Activated CD4-positive, alpha-beta T cell treated with anti-CD3 and anti-CD28 coated beads, Interleukin-2, amount 10 ng/mL, durations not matched to agents 24 days and 14 days (primary cell): ENCODE measurements at regions not wholly inside any gene's neighbourhood (a gene's known extent, or its start where the extent isn't known, plus 50 kb on each side); places are given as distances from the start of the nearest gene placed in this dataset.

Experiments used
- DNase-seq: peaks from one replicate; pipeline ENCODE4 v3.0.0; 2022
- H3K27ac Mint-ChIP-seq: one replicate; pipeline ENCODE4 v1.8.0; 2022; ENCODE audit warnings: mild to moderate bottlenecking, mixed read lengths
- H3K27me3 Mint-ChIP-seq: one replicate; pipeline ENCODE4 v1.8.0; 2022; ENCODE audit warnings: mixed read lengths
- H3K36me3 Mint-ChIP-seq: one replicate; pipeline ENCODE4 v1.8.0; 2022; ENCODE audit warnings: low read depth, mild to moderate bottlenecking, mixed read lengths
- H3K4me1 Mint-ChIP-seq: one replicate; pipeline ENCODE4 v1.8.0; 2021; ENCODE audit warnings: mixed read lengths
- H3K4me3 Mint-ChIP-seq: one replicate; pipeline ENCODE4 v1.8.0; 2022; ENCODE audit warnings: mild to moderate bottlenecking, moderate library complexity, mixed read lengths
- H3K9me3 Mint-ChIP-seq: one replicate; pipeline ENCODE4 v1.8.0; 2021; ENCODE audit warnings: mixed read lengths
- intact Hi-C: fragments of 100-400 bp; cut with micrococcal nuclease; formaldehyde crosslinking; loops from one replicate; pipeline ENCODE4 v1.15.1; 2023

DNA sequence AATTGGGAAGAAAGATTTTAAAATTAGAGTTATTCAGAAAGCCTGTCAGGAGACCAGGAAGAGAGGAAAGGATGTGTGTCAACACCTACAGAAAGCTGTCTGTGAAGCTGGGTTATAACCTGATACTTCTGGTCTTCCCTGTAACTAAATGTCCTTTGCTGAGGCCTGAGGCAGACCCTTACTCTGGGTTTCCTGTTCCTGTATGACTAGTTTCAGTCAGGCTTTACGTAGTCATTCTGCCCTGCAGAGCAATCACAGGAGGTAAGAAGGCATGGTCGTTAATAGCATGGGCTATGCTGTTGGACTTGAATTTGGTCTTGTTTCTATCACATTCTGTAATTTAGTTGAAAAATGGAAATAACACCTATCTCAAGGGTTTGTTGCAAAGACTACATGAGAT, 110.5 kb upstream of the IGFBP7 start:
- H3K27me3 Mint-ChIP-seq = no peaks in the 10 kb centered on the region
- H3K4me1 Mint-ChIP-seq = no peaks in the 10 kb centered on the region
- intact Hi-C loops = no loop called here

DNA sequence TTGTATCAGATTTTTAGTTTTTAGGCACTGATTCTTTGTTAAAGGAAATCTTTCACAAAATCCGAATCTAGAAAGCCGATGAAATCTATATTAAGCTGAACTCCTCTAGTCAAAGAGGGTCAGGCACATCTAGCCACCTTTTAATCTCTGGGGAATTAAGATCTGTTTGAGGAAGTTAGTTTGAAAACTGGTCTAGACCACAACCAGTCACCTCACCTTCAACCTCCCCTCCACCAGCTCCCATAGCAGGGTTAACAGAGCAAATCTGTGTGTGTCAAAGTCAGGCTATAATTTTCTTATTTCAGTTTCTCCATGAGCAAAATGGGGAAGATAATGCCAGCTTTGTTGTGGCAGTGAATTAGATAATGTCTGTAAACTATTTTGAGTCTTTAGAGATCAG, 110.0 kb upstream of the IGFBP7 start:
- Mint-ChIP-seq H3K27me3 (no peaks in the 10 kb centered on the region), H3K4me3 (no peak overlapping the region), H3K4me1 (no peaks in the 10 kb centered on the region), H3K9me3 (no peaks in the 10 kb centered on the region), H3K27ac (no peak overlapping the region), H3K36me3 (no peaks in the 10 kb centered on the region)
- no peak for DNase-seq
- intact Hi-C loops = no loop called here

More for the DNA sequence above, 110.5 kb upstream of the IGFBP7 start:
- Mint-ChIP-seq H3K27ac (no peak overlapping the region), H3K9me3 (no peaks in the 10 kb centered on the region), H3K36me3 (no peaks in the 10 kb centered on the region), H3K4me3 (no peak overlapping the region)
- no peak for DNase-seq

DNA sequence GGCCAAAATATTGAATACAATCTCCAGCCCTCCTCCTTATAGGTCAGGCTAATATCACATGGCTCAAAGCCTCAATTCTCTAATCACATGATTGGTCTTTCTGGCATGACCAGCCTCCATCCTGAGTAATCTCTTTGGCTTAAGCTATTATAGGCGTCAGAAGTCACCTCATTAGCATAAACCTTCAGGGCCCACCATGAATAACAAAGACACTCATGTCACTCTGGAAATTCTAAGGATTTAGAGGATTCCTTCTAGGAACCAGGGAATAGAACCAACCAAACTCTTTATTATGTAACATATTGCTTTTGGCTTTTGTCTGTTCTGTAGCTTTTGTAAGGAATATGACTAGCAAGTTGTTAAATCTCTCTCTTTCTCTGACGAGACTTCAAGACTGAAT, 109.2 kb upstream of the IGFBP7 start:
- Mint-ChIP-seq H3K9me3 (no peaks in the 10 kb centered on the region), H3K4me1 (no peaks in the 10 kb centered on the region), H3K27ac (no peak overlapping the region), H3K27me3 (no peaks in the 10 kb centered on the region), H3K36me3 (no peaks in the 10 kb centered on the region), H3K4me3 (no peak overlapping the region)
- intact Hi-C loops = no loop called here
- DNase-seq = no peak

DNA sequence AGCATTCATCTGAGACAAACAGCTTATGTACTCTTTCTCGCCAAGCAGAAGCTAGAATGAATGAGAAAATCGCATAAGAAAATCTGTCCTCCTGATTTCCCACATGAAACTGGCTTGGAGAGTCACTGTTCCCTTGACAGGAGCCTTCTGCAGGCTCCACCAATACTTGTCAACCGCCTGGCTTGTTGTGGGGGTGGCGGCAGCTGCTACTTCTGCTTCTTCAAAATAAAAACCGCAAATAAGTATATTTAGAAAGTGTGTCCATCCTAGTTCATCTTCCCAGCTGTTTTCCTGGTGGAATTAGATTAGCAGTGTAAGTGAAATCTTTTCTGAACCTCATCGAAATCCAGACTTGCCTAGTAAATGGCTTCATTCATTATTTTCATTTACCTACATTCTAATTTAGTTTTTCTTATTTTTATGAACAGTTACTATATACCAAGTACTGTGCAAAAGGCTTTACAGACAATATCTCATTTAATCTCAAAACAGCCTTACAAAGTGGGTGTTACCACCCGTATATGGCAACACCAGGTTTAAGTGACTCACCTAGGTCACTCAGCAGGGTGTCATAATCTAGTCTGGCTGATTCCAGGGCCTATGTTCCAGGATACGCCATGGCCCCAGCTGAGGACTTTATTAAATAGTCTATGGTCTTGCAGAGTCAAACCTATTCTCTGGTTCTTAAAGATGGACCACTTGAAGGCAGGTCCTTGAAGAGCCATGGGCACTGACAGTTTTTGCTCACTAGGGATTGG, 104.6 kb upstream of the IGFBP7 start:
- Mint-ChIP-seq H3K9me3 (no peaks in the 10 kb centered on the region), H3K4me3 (no peak overlapping the region), H3K36me3 (no peaks in the 10 kb centered on the region), H3K27me3 (peaks cover 4% of the 10 kb centered on the region), H3K4me1 (no peaks in the 10 kb centered on the region), H3K27ac (no peak overlapping the region)
- intact Hi-C loops = no loop called here
- DNase-seq = no peak

DNA sequence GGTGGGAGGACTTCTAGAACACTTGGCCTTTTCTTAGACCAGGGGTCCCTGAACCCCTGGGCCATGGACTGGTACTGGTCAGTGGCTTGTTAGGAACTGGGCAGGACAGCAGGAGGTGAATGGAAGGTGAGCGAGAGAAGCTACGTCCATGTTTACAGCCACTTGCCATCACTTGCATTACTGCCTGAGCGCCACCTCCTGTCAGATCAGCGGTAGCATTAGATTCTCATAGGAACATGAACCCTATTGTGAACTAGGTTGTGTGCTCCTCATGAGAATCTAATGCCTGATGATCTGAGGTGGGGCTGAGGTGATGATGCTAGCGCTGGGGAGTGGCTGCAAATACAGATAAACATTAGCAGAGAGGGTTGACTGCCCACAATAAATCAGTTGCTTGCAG, 100.9 kb upstream of the IGFBP7 start:
- H3K4me3 Mint-ChIP-seq = no peak overlapping the region
- H3K27ac Mint-ChIP-seq = no peak overlapping the region
- intact Hi-C loops = no loop called here
- H3K9me3 Mint-ChIP-seq = no peaks in the 10 kb centered on the region
- no peaks in the 10 kb centered on the region for H3K4me1 Mint-ChIP-seq
- no peaks in the 10 kb centered on the region for H3K36me3 Mint-ChIP-seq
- no peak for DNase-seq
- peaks cover 6% of the 10 kb centered on the region for H3K27me3 Mint-ChIP-seq

DNA sequence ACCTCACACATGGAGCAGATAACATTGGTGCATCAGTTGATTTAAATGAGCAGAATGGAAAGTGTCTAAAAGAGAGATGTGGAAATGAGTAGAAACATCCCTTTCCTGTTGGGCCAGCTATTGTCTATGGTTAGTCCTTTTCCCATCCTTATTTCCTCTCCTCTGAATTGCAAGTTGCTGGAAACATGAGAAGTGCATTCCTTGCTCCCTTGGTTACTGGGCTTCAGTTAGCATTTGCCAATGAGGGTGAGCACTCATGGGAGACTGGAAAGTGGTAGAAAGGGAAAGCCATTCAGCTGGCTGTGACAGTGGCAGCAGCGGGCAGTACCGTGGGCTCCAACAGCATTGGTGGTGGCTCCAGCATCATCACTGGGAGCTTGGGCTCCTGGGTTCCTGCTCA, 96.0 kb upstream of the IGFBP7 start:
- Mint-ChIP-seq H3K27ac (no peak overlapping the region), H3K4me1 (no peaks in the 10 kb centered on the region), H3K36me3 (no peaks in the 10 kb centered on the region), H3K4me3 (no peak overlapping the region), H3K9me3 (no peaks in the 10 kb centered on the region), H3K27me3 (peaks cover 5% of the 10 kb centered on the region)
- DNase-seq = no peak
- intact Hi-C loops = no loop called here

DNA sequence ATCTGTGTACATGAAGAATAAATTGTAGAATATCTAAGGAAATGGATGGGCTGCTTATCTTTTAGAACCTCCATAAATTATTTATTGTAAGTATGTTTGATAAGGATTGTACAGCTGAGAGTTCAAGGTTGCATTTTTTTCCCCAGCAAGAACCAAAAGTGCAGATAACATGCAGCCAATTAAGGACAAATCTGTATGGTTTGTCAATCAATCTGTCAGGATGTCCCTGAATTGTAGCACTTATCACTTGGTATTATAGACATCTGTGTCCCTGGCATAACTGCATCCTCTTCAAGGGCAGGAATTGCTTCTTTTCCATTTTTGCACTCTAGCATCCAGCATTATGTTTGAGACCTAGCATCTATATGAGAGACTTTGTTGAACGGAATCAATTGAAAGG, 95.4 kb upstream of the IGFBP7 start:
- Mint-ChIP-seq H3K27ac (no peak overlapping the region), H3K9me3 (no peaks in the 10 kb centered on the region), H3K4me3 (no peak overlapping the region), H3K4me1 (no peaks in the 10 kb centered on the region), H3K27me3 (peaks cover 2% of the 10 kb centered on the region), H3K36me3 (no peaks in the 10 kb centered on the region)
- no peak for DNase-seq
- intact Hi-C loops = no loop called here

DNA sequence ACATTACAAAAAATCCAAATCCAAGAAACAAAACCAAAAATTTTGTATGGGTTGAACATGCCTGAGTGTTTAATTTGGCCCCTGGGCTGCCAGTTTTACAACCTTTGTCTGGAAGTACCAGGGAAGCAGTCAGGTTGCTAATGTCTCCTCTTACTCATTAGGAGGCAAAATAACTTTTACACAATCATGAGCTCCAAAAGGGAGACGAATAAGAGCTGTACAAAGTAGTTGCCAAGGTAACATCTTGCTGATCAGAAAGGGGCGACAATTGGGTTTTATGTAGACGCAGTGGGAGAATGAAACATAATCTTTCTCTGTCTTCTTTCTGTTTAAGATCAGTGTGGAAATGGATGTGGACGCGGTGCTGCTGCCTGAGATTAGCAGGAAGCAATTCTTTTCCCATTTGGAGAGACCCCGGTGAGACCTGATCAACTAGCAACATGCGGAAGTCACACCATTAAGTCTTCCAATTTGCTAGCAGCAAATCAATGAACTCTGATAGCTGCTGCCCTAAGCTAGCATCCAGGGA, 90.7 kb upstream of the IGFBP7 start:
- Mint-ChIP-seq H3K36me3 (no peaks in the 10 kb centered on the region), H3K4me3 (no peak overlapping the region), H3K27ac (no peak overlapping the region), H3K9me3 (no peaks in the 10 kb centered on the region), H3K27me3 (no peaks in the 10 kb centered on the region), H3K4me1 (no peaks in the 10 kb centered on the region)
- DNase-seq = no peak
- intact Hi-C loops = no loop called here

DNA sequence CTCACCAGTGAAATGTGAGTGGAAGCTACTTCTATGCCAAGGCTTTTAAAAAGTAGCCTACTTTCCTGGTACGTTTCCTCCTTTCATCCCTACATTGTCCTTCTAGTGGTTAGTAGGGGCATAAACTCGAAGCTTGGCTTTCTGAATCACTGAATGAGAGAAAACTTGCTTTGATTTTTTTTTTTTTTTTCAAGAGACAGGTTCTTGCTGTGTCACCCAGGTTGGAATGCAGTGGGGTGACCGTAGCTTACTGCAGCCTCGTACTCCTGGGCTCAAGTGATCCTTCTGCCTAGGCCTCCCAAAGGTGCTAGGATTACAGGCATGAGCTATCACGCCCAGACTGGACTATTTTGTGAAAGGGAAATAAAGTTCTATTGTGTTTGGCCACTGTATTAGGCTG, 89.1 kb upstream of the IGFBP7 start:
- no peak overlapping the region for H3K27ac Mint-ChIP-seq
- intact Hi-C loops = no loop called here
- no peaks in the 10 kb centered on the region for H3K9me3 Mint-ChIP-seq
- no peak overlapping the region for H3K4me3 Mint-ChIP-seq
- no peaks in the 10 kb centered on the region for H3K4me1 Mint-ChIP-seq
- H3K27me3 Mint-ChIP-seq = peaks cover 3% of the 10 kb centered on the region
- no peak for DNase-seq
- no peaks in the 10 kb centered on the region for H3K36me3 Mint-ChIP-seq

DNA sequence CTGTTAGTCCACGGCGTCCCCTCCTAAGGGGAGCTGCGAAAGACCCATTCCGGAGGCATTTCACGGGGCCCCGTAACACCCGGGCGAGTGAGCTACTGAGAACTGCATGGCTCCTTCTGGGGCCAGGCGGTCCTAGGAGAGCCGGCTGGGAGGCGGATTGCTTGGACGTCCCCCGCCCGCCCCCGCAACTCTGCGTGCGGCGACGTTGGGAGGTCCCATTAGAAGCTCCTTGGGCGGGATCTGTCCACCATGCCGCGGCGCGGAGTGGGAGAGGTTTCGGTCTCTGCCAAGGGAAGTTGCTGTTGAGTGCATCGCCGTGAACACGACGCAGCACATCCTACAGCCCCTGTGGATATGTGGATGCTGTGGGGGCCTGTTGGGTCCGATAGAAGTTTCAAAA, 85.4 kb upstream of the IGFBP7 start:
- no peak for DNase-seq
- Mint-ChIP-seq H3K4me1 (no peaks in the 10 kb centered on the region), H3K4me3 (no peak overlapping the region), H3K9me3 (no peaks in the 10 kb centered on the region), H3K27me3 (peaks cover 11% of the 10 kb centered on the region), H3K36me3 (no peaks in the 10 kb centered on the region), H3K27ac (no peak overlapping the region)
- intact Hi-C loops = no loop called here

DNA sequence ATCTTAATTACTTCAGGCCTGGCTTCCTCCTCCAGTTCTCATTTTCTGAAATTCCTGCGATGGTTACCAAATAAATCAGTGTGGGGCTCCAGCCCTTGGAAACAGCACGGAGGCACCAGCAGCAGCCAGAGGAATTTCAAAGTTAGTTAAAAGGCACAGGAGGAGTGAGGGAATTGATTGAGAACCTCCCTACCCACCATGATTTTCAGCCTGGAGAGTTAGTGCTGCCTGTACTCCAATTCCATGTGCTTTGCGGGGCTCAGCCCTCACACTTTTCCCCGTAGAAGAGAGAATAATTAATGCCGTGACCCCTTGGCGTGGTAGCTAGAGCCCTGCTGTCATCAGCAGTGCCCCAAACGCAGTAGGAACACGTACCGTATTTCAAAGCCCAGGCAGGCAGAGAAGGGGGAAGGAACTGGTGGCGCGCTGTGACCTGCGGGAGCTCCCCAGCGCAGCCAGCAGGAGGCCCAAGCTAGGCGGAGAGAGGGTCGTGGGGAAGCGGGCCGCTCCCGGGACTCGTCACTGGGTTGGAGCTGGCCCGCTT, 84.0 kb upstream of the IGFBP7 start:
- no peaks in the 10 kb centered on the region for H3K36me3 Mint-ChIP-seq
- intact Hi-C loops = no loop called here
- H3K9me3 Mint-ChIP-seq = no peaks in the 10 kb centered on the region
- no peak overlapping the region for H3K27ac Mint-ChIP-seq
- H3K4me3 Mint-ChIP-seq = no peak overlapping the region
- no peaks in the 10 kb centered on the region for H3K4me1 Mint-ChIP-seq
- peaks cover 11% of the 10 kb centered on the region for H3K27me3 Mint-ChIP-seq
- DNase-seq = no peak

DNA sequence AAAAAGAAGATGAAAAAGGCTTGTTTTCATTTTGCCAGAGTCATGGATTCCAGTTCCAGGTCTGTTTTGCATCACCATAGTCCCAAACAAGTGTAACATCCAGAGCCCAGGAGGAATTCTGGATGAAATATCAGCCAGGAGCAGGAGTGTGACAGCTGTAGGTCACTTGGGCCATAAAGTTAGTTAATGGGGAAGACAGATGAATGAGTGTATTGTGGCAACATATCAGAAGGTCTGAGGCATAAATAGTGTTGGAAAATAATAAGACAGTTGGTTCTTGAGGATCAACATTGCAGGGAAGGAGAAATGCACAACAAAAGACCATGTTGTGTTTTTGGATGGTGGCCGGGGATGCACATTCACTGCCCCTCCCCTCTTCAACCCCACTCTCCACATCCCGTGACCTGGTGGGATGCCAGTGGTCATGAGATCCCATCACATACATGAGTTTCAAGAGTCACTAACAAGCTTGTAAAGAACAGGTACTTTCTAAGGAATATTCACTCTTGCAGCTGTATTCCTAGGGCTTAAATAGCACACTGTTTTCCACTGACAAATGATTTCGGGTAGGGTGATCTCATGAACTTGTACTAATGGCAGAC, 83.1 kb upstream of the IGFBP7 start:
- peaks cover 11% of the 10 kb centered on the region for H3K27me3 Mint-ChIP-seq
- intact Hi-C loops = no loop called here
- no peaks in the 10 kb centered on the region for H3K4me1 Mint-ChIP-seq
- no peak for DNase-seq
- no peaks in the 10 kb centered on the region for H3K9me3 Mint-ChIP-seq
- no peak overlapping the region for H3K4me3 Mint-ChIP-seq
- no peak overlapping the region for H3K27ac Mint-ChIP-seq
- no peaks in the 10 kb centered on the region for H3K36me3 Mint-ChIP-seq

DNA sequence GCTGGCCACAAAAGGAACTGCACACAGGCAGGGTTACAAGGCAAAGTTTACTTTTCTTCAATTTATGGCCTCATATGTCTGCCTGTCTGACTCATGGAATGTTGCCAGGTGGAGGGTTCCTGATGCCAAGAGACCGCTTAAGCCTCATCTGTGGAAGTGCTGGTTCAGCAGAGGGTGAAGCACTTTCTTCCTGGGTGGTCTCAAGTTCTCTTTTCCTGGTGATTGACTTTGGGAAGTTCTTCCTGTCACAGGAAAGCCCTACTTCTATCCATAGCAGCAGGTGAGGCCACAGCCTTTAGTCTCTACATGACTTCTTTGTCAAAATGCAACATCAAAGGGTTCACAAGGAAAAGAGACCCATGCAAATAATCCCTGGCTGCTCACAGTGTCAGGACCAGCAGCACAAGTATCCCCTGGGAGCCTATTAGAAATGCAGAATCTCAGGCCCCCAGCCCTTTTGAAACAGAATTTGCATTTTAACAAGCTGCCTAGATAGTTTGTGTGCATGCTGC, 81.4 kb upstream of the IGFBP7 start:
- no peak overlapping the region for H3K27ac Mint-ChIP-seq
- no peaks in the 10 kb centered on the region for H3K36me3 Mint-ChIP-seq
- peaks cover 11% of the 10 kb centered on the region for H3K27me3 Mint-ChIP-seq
- DNase-seq = no peak
- H3K9me3 Mint-ChIP-seq = no peaks in the 10 kb centered on the region
- H3K4me1 Mint-ChIP-seq = no peaks in the 10 kb centered on the region
- H3K4me3 Mint-ChIP-seq = no peak overlapping the region
- intact Hi-C loops = no loop called here

DNA sequence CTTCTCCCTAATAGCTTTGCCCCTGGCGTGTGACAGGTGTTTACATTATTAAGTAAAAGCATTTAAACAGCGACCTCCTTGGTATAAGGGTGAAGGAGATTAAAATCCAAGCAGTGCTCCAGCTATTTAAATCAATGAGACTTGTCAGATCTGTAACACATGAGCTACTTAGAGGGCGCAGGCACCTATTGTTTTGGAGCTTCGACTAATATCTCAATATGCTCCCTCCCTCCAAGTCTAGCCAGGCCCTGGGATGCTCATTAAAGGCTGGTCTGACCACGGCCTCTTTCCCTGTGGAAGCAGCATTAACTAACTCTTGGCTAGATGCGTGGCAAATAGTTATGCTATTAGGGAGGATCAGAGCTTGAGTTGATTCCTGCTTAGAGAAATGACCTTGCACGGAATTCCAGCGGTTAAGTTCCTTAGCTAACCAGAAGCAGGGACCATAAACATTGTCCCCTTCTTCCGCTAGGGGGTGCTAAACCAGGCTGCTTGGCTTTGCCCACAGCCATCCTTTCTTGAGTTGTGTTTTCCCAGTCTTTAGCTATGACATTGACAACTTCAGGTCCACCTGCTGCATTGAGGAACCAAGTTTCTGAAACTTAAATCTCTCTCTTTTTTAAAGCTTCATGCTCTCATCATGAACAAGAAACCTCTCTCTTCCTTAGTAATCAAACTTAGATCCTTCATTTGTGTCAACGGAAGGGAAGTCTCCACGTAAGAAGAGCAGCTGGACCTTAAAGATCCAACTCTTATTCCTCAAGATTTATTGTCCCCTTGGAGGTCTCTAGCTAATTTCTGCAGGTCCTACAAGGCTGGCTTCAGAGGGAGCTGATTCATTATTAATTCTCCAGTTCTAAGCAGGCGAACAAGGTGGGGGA, 80.7 kb upstream of the IGFBP7 start:
- H3K27me3 Mint-ChIP-seq = peaks cover 11% of the 10 kb centered on the region
- no peak overlapping the region for H3K27ac Mint-ChIP-seq
- intact Hi-C loops = no loop called here
- H3K4me1 Mint-ChIP-seq = no peaks in the 10 kb centered on the region
- peak; percentile 65 for DNase-seq
- no peaks in the 10 kb centered on the region for H3K36me3 Mint-ChIP-seq
- no peaks in the 10 kb centered on the region for H3K9me3 Mint-ChIP-seq
- H3K4me3 Mint-ChIP-seq = no peak overlapping the region
